ENCODE measurements at regions not wholly inside any gene's neighbourhood (a gene's known extent, or its start where the extent isn't known, plus 50 kb on each side); places are given as distances from the start of the nearest gene placed in this dataset.

DNA sequence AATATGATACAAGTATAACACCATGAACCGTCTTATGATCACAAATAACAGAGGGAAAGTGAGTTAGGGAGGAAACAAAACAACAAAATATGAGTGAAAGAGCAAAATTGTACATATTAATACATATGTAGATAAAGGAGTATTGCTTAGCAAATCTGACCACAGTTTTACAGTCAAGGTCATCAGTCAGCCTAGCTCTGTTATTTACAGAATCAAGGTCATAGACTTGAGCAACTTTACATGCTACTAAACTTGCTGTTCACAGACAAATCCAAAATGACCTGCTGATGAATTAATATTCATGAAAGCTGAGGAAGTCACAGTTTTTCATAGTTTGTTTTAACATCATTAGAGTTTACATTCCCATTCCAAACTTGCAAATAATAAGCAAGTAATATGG is 1387.7 kb upstream of the ACO1 start:
- H2AK5ac ChIP-seq (ENCODE audit: low read depth, low read length), result no peak overlapping the region
- H3K9ac ChIP-seq (replicated peaks in 1 of 4; ENCODE audit: extremely low read depth in 1 of 4, low read depth in 3 of 4, low read length in 3 of 4), result no peak overlapping the region
- no peaks in the 10 kb centered on the region for H3K36me3 ChIP-seq (ENCODE audit: control insufficient read depth in 2 of 4, insufficient read depth in 4 of 4, low read length in 3 of 4)
- H3K4me1 ChIP-seq (replicated peaks in 1 of 4; ENCODE audit: control insufficient read depth in 3 of 4, insufficient read depth in 4 of 4, low read length in 3 of 4), result no peaks in the 10 kb centered on the region
- H3K56ac ChIP-seq (replicated peaks; ENCODE audit: insufficient read length, low read depth, low read length), result no peak overlapping the region
- H2BK15ac ChIP-seq (ENCODE audit: low read length), result no peak overlapping the region
- no peak overlapping the region for H2BK5ac ChIP-seq (ENCODE audit: low read depth, low read length)
- H3K18ac ChIP-seq (ENCODE audit: extremely low read depth, low read length), result no peak overlapping the region
- no peak overlapping the region for H4K5ac ChIP-seq (ENCODE audit: insufficient read length, low read depth, low read length)
- H3K9me3 ChIP-seq (ENCODE audit: insufficient read depth in 2 of 2, low read depth in 1 of 2, low read length in 1 of 2), result no peaks in the 10 kb centered on the region
- no peaks in the 10 kb centered on the region for H3K79me1 ChIP-seq (ENCODE audit: low read depth, low read length)
- no peak overlapping the region for H3K23ac ChIP-seq (ENCODE audit: insufficient read length)
- no peak overlapping the region for H3K4ac ChIP-seq (replicated peaks; ENCODE audit: insufficient read length, low read depth, low read length)
- no peak overlapping the region for H3K27ac ChIP-seq (ENCODE audit: low read depth, low read length)
- POLR2A ChIA-PET (ENCODE audit: partially characterized antibody), result no interaction called here
- FAIRE-seq (no peak), DNase-seq (ENCODE audit: low read depth in 1 of 2, low spot score in 2 of 2) (no peak)
- H3K79me2 ChIP-seq (ENCODE audit: control insufficient read depth in 1 of 2, insufficient read depth in 2 of 2, low read length in 2 of 2), result no peaks in the 10 kb centered on the region
- H4K20me1 ChIP-seq (replicated peaks in 1 of 2; ENCODE audit: control insufficient read depth in 1 of 2, insufficient read depth in 2 of 2, low read length in 2 of 2), result no peaks in the 10 kb centered on the region
- no peak for TF ChIP-seq HDAC6 (IDR thresholded peaks at IDR 0.05; ENCODE audit: low read depth, low read length)
- no peak for TF ChIP-seq GABPA (IDR thresholded peaks at IDR 0.05; ENCODE audit: borderline replicate concordance, insufficient read depth, low read length)
- no peak overlapping the region for H4K8ac ChIP-seq (ENCODE audit: extremely low read depth, insufficient read depth, low read length)
- no peak overlapping the region for H3K4me3 ChIP-seq (ENCODE audit: extremely low read depth in 1 of 4, insufficient read depth in 2 of 4, low read depth in 3 of 4, low read length in 4 of 4)
- CTCF ChIA-PET (ENCODE audit: partially characterized antibody), result no interaction called here
- H2AFZ ChIP-seq (ENCODE audit: low read length), result no peak overlapping the region
- 95% methylated on average over 1 of the region's 1 CpG; no CpG with 5 or more reads in 1 of the 2 experiments for WGBS, 2 experiments (ENCODE audit: extremely low coverage in 1 of 2, insufficient coverage in 1 of 2, insufficient read length in 1 of 2, insufficient replicate concordance in 2 of 2, low coverage in 1 of 2, low lambda C conversion rate in 2 of 2, missing lambda C conversion rate in 1 of 2)
- no peak overlapping the region for H2BK12ac ChIP-seq (ENCODE audit: low read depth, low read length)
- no peak overlapping the region for H2BK120ac ChIP-seq (replicated peaks; ENCODE audit: low read depth, low read length)
- no peaks in the 10 kb centered on the region for H3K23me2 ChIP-seq (ENCODE audit: low read depth, low read length)
- H3K4me2 ChIP-seq (ENCODE audit: insufficient read depth in 1 of 2, low read depth in 2 of 2, low read length in 2 of 2), result no peak overlapping the region
- no peak overlapping the region for H3K14ac ChIP-seq (ENCODE audit: insufficient read length)
- H2BK20ac ChIP-seq (ENCODE audit: low read length), result no peak overlapping the region
- H3K27me3 ChIP-seq (replicated peaks in 1 of 4; ENCODE audit: control insufficient read depth in 3 of 4, extremely low read depth in 1 of 4, insufficient read depth in 3 of 4, low read length in 3 of 4), result no peaks in the 10 kb centered on the region
- H4K91ac ChIP-seq (replicated peaks; ENCODE audit: insufficient read length, low read length), result no peak overlapping the region
